HG03064 (cell line): ENCODE measurements at regions not wholly inside any gene's neighbourhood (a gene's known extent, or its start where the extent isn't known, plus 50 kb on each side); places are given as distances from the start of the nearest gene placed in this dataset.

ENCODE experiments used
- ATAC-seq: cut with Tn5 transposase; IDR thresholded peaks from one replicate; pipeline ENCODE4 v1.9.1; 2021; ENCODE audit warnings: low read depth; ENCODE audit not compliant: unreplicated experiment

DNA sequence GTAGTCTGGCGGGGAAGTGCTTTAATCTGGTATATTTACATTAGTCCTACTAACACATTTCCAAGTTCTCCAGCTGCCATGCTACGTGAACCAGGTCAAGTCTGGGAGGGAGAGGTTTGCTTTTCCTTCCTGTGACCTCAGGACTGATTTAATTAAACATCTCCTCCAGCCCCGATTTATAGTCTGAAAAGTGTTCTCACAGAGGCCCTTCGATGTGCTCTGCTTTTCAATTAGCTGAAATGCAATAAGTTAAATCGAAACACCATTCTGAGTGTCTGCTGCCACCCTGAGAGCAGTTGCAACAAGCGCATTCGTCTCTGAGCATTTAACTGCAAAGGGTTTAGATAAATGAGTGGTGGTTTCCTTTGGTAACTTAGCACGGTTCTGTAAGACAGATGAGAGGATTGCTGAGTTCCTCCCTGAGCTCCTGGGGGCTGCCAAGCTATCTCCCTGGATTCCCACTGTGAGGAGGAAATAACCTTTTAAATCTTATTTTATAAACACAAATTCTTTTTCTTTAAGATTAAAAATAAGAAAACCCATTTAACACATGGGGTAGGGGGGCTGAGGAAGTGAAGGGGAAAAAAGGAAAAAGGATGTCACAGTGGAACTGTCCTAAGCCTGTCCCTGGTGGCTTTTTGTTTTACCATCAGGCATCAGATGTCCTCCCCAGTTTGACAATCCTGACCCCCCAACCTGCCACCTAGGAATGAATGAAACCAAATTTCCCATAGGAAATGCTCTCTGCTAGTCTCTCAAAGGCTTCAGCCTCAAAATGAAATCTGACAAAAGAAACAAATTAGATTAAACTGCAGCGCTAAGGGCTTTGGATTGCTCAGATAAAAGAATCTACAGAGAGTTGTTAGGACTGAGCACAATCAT is 56.5 kb upstream of the CREB1 start:
- ATAC-seq: no peak

DNA sequence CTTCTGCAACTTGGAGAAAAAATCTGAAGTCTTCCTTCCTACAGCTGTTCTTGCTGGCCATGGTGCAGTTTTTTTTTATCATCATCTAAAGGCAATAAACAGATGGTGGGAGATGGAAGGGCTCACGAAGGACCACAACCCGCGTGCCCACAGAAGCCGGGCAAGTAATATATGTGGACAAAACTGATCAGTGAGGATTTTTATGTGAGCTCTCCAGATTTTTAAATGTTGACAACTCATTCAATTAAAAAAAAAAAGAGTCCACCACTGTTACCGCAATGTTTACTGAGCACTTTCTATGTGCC is 55.9 kb upstream of the CREB1 start:
- no peak for ATAC-seq

DNA sequence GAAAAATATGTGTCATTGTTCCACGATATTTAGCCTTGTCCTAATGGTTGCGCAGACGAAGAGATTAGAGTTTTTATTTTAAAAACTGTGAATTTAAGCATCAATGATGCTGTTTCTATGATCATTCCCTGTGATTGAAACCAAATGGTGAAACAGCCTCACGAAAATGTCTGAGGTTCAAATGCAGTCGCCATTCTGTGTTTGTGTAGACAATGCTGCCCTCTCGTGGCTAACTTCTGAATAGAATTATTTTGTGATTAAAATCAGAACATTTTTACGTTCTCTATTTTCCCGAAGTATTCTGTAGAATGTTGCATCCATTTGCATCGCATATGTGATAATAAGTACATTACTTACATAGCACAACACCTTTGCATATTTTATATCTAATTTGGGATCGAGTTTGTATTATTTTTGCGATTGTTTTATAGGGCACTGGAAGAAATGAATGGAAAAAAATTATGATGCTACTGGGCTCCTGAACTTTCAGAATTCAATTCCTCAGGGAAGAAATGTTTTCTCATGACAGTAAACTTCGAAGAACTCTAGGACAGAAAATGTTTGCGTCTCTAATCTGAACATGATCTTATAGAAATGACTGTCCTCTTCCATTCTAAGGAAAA is 54.8 kb upstream of the CREB1 start:
- ATAC-seq: no peak

DNA sequence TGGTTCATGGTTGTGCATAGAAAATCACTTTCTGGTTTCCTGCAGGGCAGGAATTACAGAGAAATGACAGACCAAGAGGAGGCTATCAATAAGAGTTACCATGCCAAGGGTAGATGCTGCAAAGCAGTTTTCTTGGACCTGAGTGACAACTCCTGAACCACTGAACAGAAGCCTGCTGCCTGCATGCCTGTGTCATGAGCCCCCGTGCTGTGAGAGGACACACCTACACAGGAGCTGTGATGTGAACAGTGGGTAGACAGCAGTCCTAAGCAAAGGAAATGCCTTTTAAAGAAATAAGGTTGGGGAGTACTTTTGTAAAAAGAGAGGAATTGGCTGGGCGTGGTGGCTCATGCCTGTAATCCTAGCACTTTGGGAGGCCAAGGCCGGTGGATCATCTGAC is 54.2 kb upstream of the CREB1 start:
- ATAC-seq: no peak

DNA sequence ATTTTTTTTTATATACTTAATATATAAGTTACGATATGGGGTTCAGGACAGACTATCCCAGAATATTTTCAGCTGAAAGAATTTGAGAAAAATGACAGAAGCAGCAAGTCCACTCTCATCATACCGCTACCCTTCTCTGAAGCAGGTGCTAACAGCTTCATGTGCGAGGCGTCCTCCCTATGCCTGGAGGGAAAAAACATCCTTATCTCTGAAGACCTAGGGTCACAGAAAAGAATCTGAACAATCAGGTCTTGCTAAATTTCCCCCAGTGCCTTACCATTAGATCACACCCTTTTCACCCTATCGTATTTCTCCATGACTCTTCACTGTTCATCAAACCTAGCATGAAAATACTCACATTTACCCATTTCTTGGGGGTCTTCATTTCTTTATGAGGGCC is 51.9 kb upstream of the CREB1 start:
- no peak for ATAC-seq

DNA sequence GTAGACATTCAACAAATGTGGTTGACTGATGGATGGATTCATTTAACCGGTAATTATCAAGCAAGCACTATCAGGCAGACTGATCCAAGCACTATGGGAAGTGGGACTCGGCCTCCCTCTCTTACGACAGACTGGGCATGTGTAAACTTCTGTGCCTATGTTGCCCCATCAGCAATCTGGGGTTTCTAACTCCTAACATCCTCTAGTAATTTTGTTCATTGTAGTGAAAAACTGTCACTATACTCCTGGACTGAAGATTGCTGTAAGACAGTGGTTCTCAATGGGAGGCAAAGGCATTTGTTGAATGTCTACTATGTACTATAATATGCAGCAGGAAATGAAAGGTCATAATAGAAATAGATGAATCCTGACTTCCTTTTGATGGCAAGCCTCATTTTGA is 51.2 kb upstream of the CREB1 start:
- no peak for ATAC-seq

DNA sequence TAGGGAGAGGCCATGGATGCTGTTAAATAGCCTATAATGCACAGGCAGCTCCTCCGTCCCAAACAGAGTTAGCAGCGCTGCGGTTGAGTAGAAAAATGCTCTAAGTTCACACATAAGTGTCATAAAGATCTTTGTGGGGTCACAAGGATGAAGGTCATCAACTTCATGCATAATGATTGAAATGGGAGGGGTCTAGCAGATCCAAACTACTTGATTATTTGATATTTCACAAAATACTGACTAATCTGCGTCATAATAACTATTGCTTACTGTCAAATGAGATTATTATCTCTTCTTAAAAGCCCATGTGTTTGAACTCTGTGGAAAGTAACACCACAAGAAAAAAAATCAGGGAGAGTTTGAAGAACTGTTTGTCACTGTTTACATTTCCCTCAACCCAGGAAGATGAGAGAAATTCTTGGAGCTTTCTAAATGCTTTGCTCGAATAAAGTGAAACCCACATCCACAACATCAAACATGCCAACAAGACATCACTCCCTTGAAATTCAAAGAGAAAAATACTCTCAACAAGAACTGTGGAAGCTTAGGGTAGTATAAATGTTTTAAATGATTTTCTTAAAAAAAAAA is 50.5 kb upstream of the CREB1 start:
- no peak for ATAC-seq
